IMR-90 (cell line): ENCODE measurements at regions not wholly inside any gene's neighbourhood (a gene's known extent, or its start where the extent isn't known, plus 50 kb on each side); places are given as distances from the start of the nearest gene placed in this dataset.

Source experiments
- ATAC-seq: fragments of 200-7000 bp; cut with Tn5 transposase; 2 replicates; pipeline ENCODE4 v1.9.1; 2020; ENCODE audit warnings: low read depth, mild to moderate bottlenecking, moderate library complexity
- BruUV-seq: library from RNA; stranded (reverse); fragments of 400-500 nt; replicated peaks from 2 replicates; lab custom pipeline; 2021; lab: Mats Ljungman, UMichigan
- CTCF ChIA-PET: fragments of 300-600 bp; formaldehyde crosslinking; extraction: SDS; loops from one replicate; lab custom pipeline; 2021; ENCODE audit warnings: antibody characterized with exemption; lab: Yijun Ruan, JAX
- POLR2A ChIA-PET: fragments of 300-600 bp; sonication (Branson Sonifier 250); formaldehyde crosslinking; loops from one replicate; lab custom pipeline; 2022; ENCODE audit warnings: antibody characterized with exemption; ENCODE audit not compliant: unreplicated experiment; lab: Charles Lee
- DNase-seq: peaks from one replicate; pipeline ENCODE4 v3.0.0; 2013
- H2AFZ ChIP-seq: replicated peaks from 2 replicates; pipeline ENCODE3; 2013; ENCODE audit warnings: low read length, mild to moderate bottlenecking; ENCODE audit not compliant: poor library complexity
- H2AK5ac ChIP-seq: 2 replicates; pipeline ENCODE4 v1.6.1; 2013; ENCODE audit warnings: low read depth, low read length, inconsistent platforms
- H2AK9ac ChIP-seq: replicated peaks from 2 replicates; pipeline ENCODE3; 2013; ENCODE audit warnings: mild to moderate bottlenecking, low read depth, low read length, moderate library complexity; ENCODE audit not compliant: poor library complexity
- H2BK120ac ChIP-seq: 2 replicates; pipeline ENCODE4 v1.6.1; 2013; ENCODE audit warnings: low read depth, low read length, inconsistent platforms
- H2BK15ac ChIP-seq: 3 replicates; pipeline ENCODE4 v1.6.1; 2013; ENCODE audit warnings: low read depth, low read length, inconsistent platforms
- H2BK20ac ChIP-seq: 2 replicates; pipeline ENCODE4 v1.6.1; 2013; ENCODE audit warnings: low read depth, mild to moderate bottlenecking, inconsistent platforms, low read length, moderate library complexity
- H2BK5ac ChIP-seq: 2 replicates; pipeline ENCODE4 v1.6.1; 2013; ENCODE audit warnings: mild to moderate bottlenecking, low read depth, low read length, inconsistent platforms; ENCODE audit not compliant: poor library complexity, severe bottlenecking
- H3K14ac ChIP-seq: replicated peaks from 2 replicates; pipeline ENCODE4 v1.6.1; 2013; ENCODE audit warnings: low read depth, low read length, inconsistent platforms
- H3K18ac ChIP-seq: 2 replicates; pipeline ENCODE4 v1.6.1; 2013; ENCODE audit warnings: low read depth, low read length, control low read depth
- H3K23ac ChIP-seq: 2 replicates; pipeline ENCODE4 v1.6.1; 2013; ENCODE audit warnings: low read depth, low read length, inconsistent platforms
- H3K27ac ChIP-seq: 2 replicates; pipeline ENCODE4 v1.5.1; 2013; ENCODE audit warnings: mild to moderate bottlenecking, control low read depth, low read length; ENCODE audit not compliant: insufficient read depth
- H3K27me3 ChIP-seq: 2 replicates; pipeline ENCODE4 v1.6.1; 2013; ENCODE audit warnings: low read length; ENCODE audit not compliant: control insufficient read depth, insufficient read depth
- H3K36me3 ChIP-seq: 2 replicates; pipeline ENCODE4 v1.6.1; 2013; ENCODE audit warnings: low read length, mixed read lengths; ENCODE audit not compliant: control insufficient read depth, insufficient read depth
- H3K4ac ChIP-seq: 2 replicates; pipeline ENCODE4 v1.6.1; 2013; ENCODE audit warnings: low read depth, low read length, inconsistent platforms
- H3K4me1 ChIP-seq: 2 replicates; pipeline ENCODE4 v1.6.1; 2013; ENCODE audit warnings: low read length, mixed read lengths; ENCODE audit not compliant: control insufficient read depth, insufficient read depth
- H3K4me2 ChIP-seq: 2 replicates; pipeline ENCODE4 v1.6.1; 2013; ENCODE audit warnings: low read depth, mild to moderate bottlenecking, control low read depth, low read length, moderate library complexity
- H3K4me3 ChIP-seq: 2 replicates; pipeline ENCODE4 v1.5.1; 2013; ENCODE audit warnings: low read depth, mild to moderate bottlenecking, control low read depth, low read length, moderate library complexity; ENCODE audit not compliant: insufficient read depth
- H3K56ac ChIP-seq: 2 replicates; pipeline ENCODE4 v1.6.1; 2013; ENCODE audit warnings: low read length, inconsistent platforms; ENCODE audit not compliant: insufficient read depth; ENCODE audit errors: extremely low read depth
- H3K79me1 ChIP-seq, 2 experiments: 2 replicates each; pipeline ENCODE4 v1.6.1; 2013; ENCODE audit warnings: low read length in 2 of 2, inconsistent platforms in 1 of 2, low read depth in 1 of 2
- H3K9ac ChIP-seq: 2 replicates; pipeline ENCODE4 v1.6.1; 2013; ENCODE audit warnings: low read depth, low read length, control low read depth
- H3K9me1 ChIP-seq: 2 replicates; pipeline ENCODE4 v1.6.1; 2013; ENCODE audit warnings: low read length, inconsistent platforms; ENCODE audit not compliant: insufficient read depth
- H3K9me3 ChIP-seq: 2 replicates; pipeline ENCODE4 v1.6.1; 2013; ENCODE audit warnings: low read length; ENCODE audit not compliant: control insufficient read depth, insufficient read depth
- H4K20me1 ChIP-seq: 2 replicates; pipeline ENCODE4 v1.6.1; 2013; ENCODE audit warnings: low read length, inconsistent platforms; ENCODE audit not compliant: insufficient read depth
- H4K5ac ChIP-seq: 2 replicates; pipeline ENCODE4 v1.6.1; 2013; ENCODE audit warnings: mild to moderate bottlenecking, low read depth, low read length, control low read depth
- H4K8ac ChIP-seq, 2 experiments: 2 replicates each; pipeline ENCODE4 v1.6.1; 2013; ENCODE audit warnings: low read depth in 2 of 2, low read length in 2 of 2, control low read depth in 1 of 2, inconsistent platforms in 1 of 2
- H4K91ac ChIP-seq: 2 replicates; pipeline ENCODE4 v1.6.1; 2013; ENCODE audit warnings: low read depth, low read length, inconsistent platforms; ENCODE audit not compliant: insufficient read depth
- BHLHE40 ChIP-seq: fragments of 150-350 bp; IDR thresholded peaks from 2 replicates; pipeline ENCODE4 v1.6.1; 2016; ENCODE audit warnings: mild to moderate bottlenecking, low read depth, low read length
- CEBPB ChIP-seq: IDR thresholded peaks from 2 replicates; pipeline ENCODE4 v1.6.1; 2012; ENCODE audit warnings: low read depth, low read length, improper control_type of control experiment
- CHD1 ChIP-seq: IDR thresholded peaks from 2 replicates; pipeline ENCODE4 v1.6.1; 2012; ENCODE audit warnings: low read depth, low read length, improper control_type of control experiment
- CTCF ChIP-seq: conservative IDR thresholded peaks from 2 replicates; pipeline ENCODE4 v1.5.1; 2012; ENCODE audit warnings: mild to moderate bottlenecking, low read depth, low read length, improper control_type of control experiment
- FOS ChIP-seq: fragments of 150-350 bp; IDR thresholded peaks from 2 replicates; pipeline ENCODE4 v1.6.1; 2016; ENCODE audit warnings: low read depth, low read length
- MAFK ChIP-seq: IDR thresholded peaks from 2 replicates; pipeline ENCODE4 v1.6.1; 2012; ENCODE audit warnings: low read depth, low read length, improper control_type of control experiment
- MAZ ChIP-seq: IDR thresholded peaks from 2 replicates; pipeline ENCODE4 v1.6.1; 2012; ENCODE audit warnings: low read depth, mild to moderate bottlenecking, low read length, improper control_type of control experiment, moderate library complexity, borderline replicate concordance
- MXI1 ChIP-seq: IDR thresholded peaks from 2 replicates; pipeline ENCODE4 v1.6.1; 2012; ENCODE audit warnings: low read depth, mild to moderate bottlenecking, low read length, moderate library complexity, borderline replicate concordance
- NFE2L2 ChIP-seq: fragments of 150-350 bp; IDR thresholded peaks from 2 replicates; pipeline ENCODE4 v1.6.1; 2016; ENCODE audit warnings: low read depth, mild to moderate bottlenecking, low read length
- POLR2A ChIP-seq: IDR thresholded peaks from 2 replicates; pipeline ENCODE4 v1.6.1; 2012; ENCODE audit warnings: mild to moderate bottlenecking, low read depth, low read length
- RFX5 ChIP-seq: IDR thresholded peaks from 2 replicates; pipeline ENCODE4 v1.8.0; 2012; ENCODE audit warnings: low read depth, mild to moderate bottlenecking, low read length, moderate library complexity
- USF2 ChIP-seq: fragments of 150-350 bp; IDR thresholded peaks from 2 replicates; pipeline ENCODE4 v1.6.1; 2017; ENCODE audit warnings: mild to moderate bottlenecking, antibody characterized with exemption, low read length, low read depth
- WGBS, 2 experiments: methylation state at CpG; one replicate each; pipeline versions ENCODE4 v1.1.5 to v1.1.7; 2013; ENCODE audit warnings: missing lambda C conversion rate in 2 of 2; ENCODE audit not compliant: insufficient read length in 1 of 2; ENCODE audit errors: extremely low coverage in 2 of 2; 5-methylcytosine and 5-hydroxymethylcytosine counted together
- dilution Hi-C: fragments of 300-500 bp; cut with HindIII; formaldehyde crosslinking; loops from one replicate; pipeline ENCODE4 v1.14.3; 2018; ENCODE audit warnings: low sequenced_read_pairs; ENCODE audit not compliant: unreplicated experiment
- in situ Hi-C: fragments of 300-500 bp; cut with MboI; formaldehyde crosslinking; loops from 3 replicates; pipeline ENCODE4 v1.14.3; 2019; ENCODE audit warnings: low sequenced_read_pairs, inconsistent platforms, mixed read lengths
- intact Hi-C: fragments of 100-400 bp; cut with micrococcal nuclease; formaldehyde crosslinking; loops from 2 replicates; pipeline ENCODE4 v1.10.0; 2022

- Histone ChIP-seq H3K56ac (no peak overlapping the region), H2BK15ac (no peak overlapping the region), H3K9me3 (no peaks in the 10 kb centered on the region; the same call in 1 of the 2 replicates), H3K9me1 (no peaks in the 10 kb centered on the region), H3K9ac (no peak overlapping the region), H2AK5ac (no peak overlapping the region), H2AK9ac (no peak overlapping the region), H3K27ac (no peak overlapping the region), H3K14ac (no peak overlapping the region), H4K91ac (no peak overlapping the region), H3K79me1 (no peaks in the 10 kb centered on the region), H2AFZ (no peak overlapping the region), H3K4ac (no peak overlapping the region), H3K4me2 (no peak overlapping the region), H3K36me3 (no peaks in the 10 kb centered on the region), H3K4me1 (no peaks in the 10 kb centered on the region), H2BK120ac (no peak overlapping the region), H3K18ac (no peak overlapping the region), H3K27me3 (no peaks in the 10 kb centered on the region), H4K20me1 (no peaks in the 10 kb centered on the region), H4K8ac (no peak overlapping the region), H2BK20ac (no peak overlapping the region), H3K23ac (no peak overlapping the region), H4K5ac (no peak overlapping the region), H3K4me3 (no peak overlapping the region), H2BK5ac (no peak overlapping the region)
- 82% methylated on average over 5 of the region's 9 CpGs; no CpG with 5 or more reads in 1 of the 2 experiments for WGBS, 2 experiments
- CTCF ChIA-PET = no interaction called here
- TF ChIP-seq CHD1 = no peak
- TF ChIP-seq FOS = no peak
- TF ChIP-seq CTCF = no peak
- no peak for TF ChIP-seq MAZ
- no peak for TF ChIP-seq NFE2L2
- no peak for TF ChIP-seq BHLHE40
- no peak for TF ChIP-seq MAFK
- no peak for TF ChIP-seq RFX5
- TF ChIP-seq POLR2A = no peak
- no peak for TF ChIP-seq MXI1
- TF ChIP-seq USF2 = no peak
- TF ChIP-seq CEBPB = no peak
- POLR2A ChIA-PET = no interaction called here
- intact Hi-C loops = no loop called here
- in situ Hi-C loops = no loop called here
- no TSS peak for BruUV-seq
- ATAC-seq (no peak), DNase-seq (no peak)
- dilution Hi-C loops = no loop called here
Measured at GRCh38 chr18:73859837-73860397, 287.7 kb downstream of the FBXO15 start.
